DND-41 (cell line): ENCODE measurements at regions not wholly inside any gene's neighbourhood (a gene's known extent, or its start where the extent isn't known, plus 50 kb on each side); places are given as distances from the start of the nearest gene placed in this dataset.

ENCODE experiments used
- EZH2 ChIP-seq: IDR thresholded peaks from 3 replicates; pipeline ENCODE4 v1.6.1; 2012; ENCODE audit warnings: borderline replicate concordance, low read depth, mild to moderate bottlenecking, moderate library complexity, low read length, inconsistent platforms; ENCODE audit not compliant: severe bottlenecking
- TF ChIP-seq, protein P1 (sequence below): IDR thresholded peaks from 2 replicates; pipeline ENCODE4 v1.5.1; 2012; ENCODE audit warnings: borderline replicate concordance, low read length, moderate library complexity, mild to moderate bottlenecking; ENCODE audit not compliant: poor library complexity, severe bottlenecking; ENCODE audit errors: extremely low read depth

DNA sequence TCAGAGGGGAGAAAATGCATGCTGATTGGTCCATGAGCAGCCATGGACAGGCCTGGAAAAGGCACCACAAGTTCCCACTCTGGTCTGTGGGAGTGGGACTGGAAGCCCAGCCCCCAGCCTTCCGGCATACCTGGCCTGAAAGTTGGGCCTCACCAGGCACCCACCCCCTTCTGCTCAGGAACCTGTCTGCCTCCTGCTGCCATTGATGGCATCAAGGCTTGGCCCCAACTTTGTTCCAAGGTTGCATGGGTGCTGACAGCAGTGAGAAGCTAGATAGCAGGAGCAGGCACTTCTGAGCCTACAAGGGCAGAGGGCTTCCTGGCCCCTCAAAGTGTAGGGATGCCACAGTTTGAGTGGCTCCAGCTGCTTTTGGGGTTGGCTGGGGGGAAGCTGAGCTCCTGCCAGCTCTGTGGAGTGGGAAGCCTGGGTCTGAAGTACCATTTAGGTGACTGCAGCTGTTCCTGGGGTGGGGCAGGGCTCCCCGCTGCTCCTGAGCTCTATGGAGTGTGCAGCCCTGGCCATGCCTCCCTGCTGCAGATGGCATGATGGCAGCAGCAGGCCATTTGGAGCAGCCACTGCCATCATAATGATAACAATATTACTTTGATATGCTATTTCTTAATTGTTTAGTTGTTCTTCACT is 1054.1 kb upstream of the GBE1 start:
- TF ChIP-seq, protein P1, sequence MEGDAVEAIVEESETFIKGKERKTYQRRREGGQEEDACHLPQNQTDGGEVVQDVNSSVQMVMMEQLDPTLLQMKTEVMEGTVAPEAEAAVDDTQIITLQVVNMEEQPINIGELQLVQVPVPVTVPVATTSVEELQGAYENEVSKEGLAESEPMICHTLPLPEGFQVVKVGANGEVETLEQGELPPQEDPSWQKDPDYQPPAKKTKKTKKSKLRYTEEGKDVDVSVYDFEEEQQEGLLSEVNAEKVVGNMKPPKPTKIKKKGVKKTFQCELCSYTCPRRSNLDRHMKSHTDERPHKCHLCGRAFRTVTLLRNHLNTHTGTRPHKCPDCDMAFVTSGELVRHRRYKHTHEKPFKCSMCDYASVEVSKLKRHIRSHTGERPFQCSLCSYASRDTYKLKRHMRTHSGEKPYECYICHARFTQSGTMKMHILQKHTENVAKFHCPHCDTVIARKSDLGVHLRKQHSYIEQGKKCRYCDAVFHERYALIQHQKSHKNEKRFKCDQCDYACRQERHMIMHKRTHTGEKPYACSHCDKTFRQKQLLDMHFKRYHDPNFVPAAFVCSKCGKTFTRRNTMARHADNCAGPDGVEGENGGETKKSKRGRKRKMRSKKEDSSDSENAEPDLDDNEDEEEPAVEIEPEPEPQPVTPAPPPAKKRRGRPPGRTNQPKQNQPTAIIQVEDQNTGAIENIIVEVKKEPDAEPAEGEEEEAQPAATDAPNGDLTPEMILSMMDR = no peak
- no peak for TF ChIP-seq EZH2
